Stimulated activated CD8-positive, alpha-beta memory T cell treated with anti-CD3 and anti-CD28 coated beads, Interleukin-15, amount 100 ng/mL, for 1 hour (primary cell): ENCODE measurements at regions not wholly inside any gene's neighbourhood (a gene's known extent, or its start where the extent isn't known, plus 50 kb on each side); places are given as distances from the start of the nearest gene placed in this dataset.

Source experiments
- DNase-seq: peaks from one replicate; pipeline ENCODE4 v3.0.0-alpha.2; 2020; ENCODE audit warnings: low read depth

GRCh38 chr15:47376190-47376589, 341.1 kb upstream of the SEMA6D start:
- DNase-seq: no peak

GRCh38 chr15:47377465-47377864, 339.8 kb upstream of the SEMA6D start:
- no peak for DNase-seq

GRCh38 chr15:47378527-47378926, 338.8 kb upstream of the SEMA6D start:
- no peak for DNase-seq

- DNase-seq: no peak
These were observed 334.2 kb upstream of the SEMA6D start for GRCh38 chr15:47383102-47383501.

- DNase-seq: no peak
These were observed 333.5 kb upstream of the SEMA6D start for GRCh38 chr15:47383801-47384200.

GRCh38 chr15:47384341-47384740, 333.0 kb upstream of the SEMA6D start:
- no peak for DNase-seq

GRCh38 chr15:47384776-47385175, 332.5 kb upstream of the SEMA6D start:
- no peak for DNase-seq

GRCh38 chr15:47386459-47386858, 330.8 kb upstream of the SEMA6D start:
- no peak for DNase-seq

GRCh38 chr15:47388299-47388698, 329.0 kb upstream of the SEMA6D start:
- no peak for DNase-seq

GRCh38 chr15:47390208-47390765, 327.0 kb upstream of the SEMA6D start:
- DNase-seq: no peak

- DNase-seq: no peak
These were observed 323.0 kb upstream of the SEMA6D start for GRCh38 chr15:47394286-47394809.

- DNase-seq: no peak
These were observed 322.2 kb upstream of the SEMA6D start for GRCh38 chr15:47395076-47395475.

- no peak for DNase-seq
These were observed 319.6 kb upstream of the SEMA6D start for GRCh38 chr15:47397655-47398054.

- DNase-seq: no peak
These were observed 319.2 kb upstream of the SEMA6D start for GRCh38 chr15:47398132-47398531.

GRCh38 chr15:47398594-47398993, 318.7 kb upstream of the SEMA6D start:
- DNase-seq: no peak

- DNase-seq: no peak
These were observed 318.2 kb upstream of the SEMA6D start for GRCh38 chr15:47399100-47399499.

GRCh38 chr15:47400603-47401002, 316.7 kb upstream of the SEMA6D start:
- no peak for DNase-seq

GRCh38 chr15:47401427-47401826, 315.9 kb upstream of the SEMA6D start:
- DNase-seq: no peak

GRCh38 chr15:47402829-47403228, 314.5 kb upstream of the SEMA6D start:
- no peak for DNase-seq

GRCh38 chr15:47404877-47405276, 312.4 kb upstream of the SEMA6D start:
- DNase-seq: no peak

- DNase-seq: no peak
These were observed 311.7 kb upstream of the SEMA6D start for GRCh38 chr15:47405365-47406162.

GRCh38 chr15:47407692-47408091, 309.6 kb upstream of the SEMA6D start:
- DNase-seq: no peak

- no peak for DNase-seq
These were observed 308.3 kb upstream of the SEMA6D start for GRCh38 chr15:47409038-47409437.

- DNase-seq: no peak
These were observed 307.7 kb upstream of the SEMA6D start for GRCh38 chr15:47409600-47409999.
